Activated T-helper 2 cell treated with anti-CD3 and anti-CD28 coated beads, Interferon-gamma antibody, Interleukin-2, Interleukin-4, amounts not matched to agents 10 μg/mL and 5 μg/mL and 100 μg/mL, durations not matched to agents 14 hours and 24 hours and 36 hours (primary cell): ENCODE measurements at regions not wholly inside any gene's neighbourhood (a gene's known extent, or its start where the extent isn't known, plus 50 kb on each side); places are given as distances from the start of the nearest gene placed in this dataset.
"Not testable (repeated sequence)": the region's sequence is repeated elsewhere in the genome, so short reads cannot be mapped to it uniquely, and the experiment has no call there.

Experiments used
- DNase-seq: peaks from one replicate; pipeline ENCODE4 v3.0.0; 2021; ENCODE audit warnings: low spot score
- H3K27ac Mint-ChIP-seq: one replicate; pipeline ENCODE4 v1.8.0; 2021; ENCODE audit warnings: mixed read lengths
- H3K27me3 Mint-ChIP-seq: one replicate; pipeline ENCODE4 v1.8.0; 2021; ENCODE audit warnings: low read depth, mixed read lengths
- H3K36me3 Mint-ChIP-seq: one replicate; pipeline ENCODE4 v1.8.0; 2021; ENCODE audit warnings: low read depth, mixed read lengths
- H3K4me1 Mint-ChIP-seq: one replicate; pipeline ENCODE4 v1.8.0; 2021; ENCODE audit warnings: low read depth, mixed read lengths
- H3K4me3 Mint-ChIP-seq: one replicate; pipeline ENCODE4 v1.8.0; 2021; ENCODE audit warnings: low read depth, mild to moderate bottlenecking, moderate library complexity, mixed read lengths
- H3K9me3 Mint-ChIP-seq: one replicate; pipeline ENCODE4 v1.8.0; 2021; ENCODE audit warnings: mixed read lengths
- intact Hi-C: fragments of 100-400 bp; cut with micrococcal nuclease; formaldehyde crosslinking; loops from one replicate; pipeline ENCODE4 v1.15.1; 2023

- H3K27ac Mint-ChIP-seq, result no peak overlapping the region
- H3K36me3 Mint-ChIP-seq, result no peaks in the 10 kb centered on the region
- DNase-seq, result no peak
Measured at GRCh38 chr10:36534471-36535002, 590.9 kb upstream of the ANKRD30A start.

GRCh38 chr10:36533861-36534260, 591.5 kb upstream of the ANKRD30A start:
- no peak overlapping the region for H3K27ac Mint-ChIP-seq

More at GRCh38 chr10:36534471-36535002, 590.9 kb upstream of the ANKRD30A start:
- intact Hi-C loops, result no loop called here
- H3K4me3 Mint-ChIP-seq, result no peak overlapping the region
- no peaks in the 10 kb centered on the region for H3K27me3 Mint-ChIP-seq
- peaks cover 7% of the 10 kb centered on the region for H3K9me3 Mint-ChIP-seq
- no peaks in the 10 kb centered on the region for H3K4me1 Mint-ChIP-seq

GRCh38 chr10:36533316-36533715, 592.1 kb upstream of the ANKRD30A start:
- H3K36me3 Mint-ChIP-seq, result no peaks in the 10 kb centered on the region
- no peaks in the 10 kb centered on the region for H3K4me1 Mint-ChIP-seq
- H3K9me3 Mint-ChIP-seq, result peaks cover 13% of the 10 kb centered on the region
- no peak for DNase-seq
- no peaks in the 10 kb centered on the region for H3K27me3 Mint-ChIP-seq
- intact Hi-C loops, result no loop called here
- no peak overlapping the region for H3K27ac Mint-ChIP-seq
- H3K4me3 Mint-ChIP-seq, result no peak overlapping the region

More at GRCh38 chr10:36533861-36534260, 591.5 kb upstream of the ANKRD30A start:
- intact Hi-C loops, result no loop called here
- Mint-ChIP-seq H3K27me3 (no peaks in the 10 kb centered on the region), H3K36me3 (no peaks in the 10 kb centered on the region), H3K9me3 (peaks cover 9% of the 10 kb centered on the region), H3K4me3 (no peak overlapping the region), H3K4me1 (no peaks in the 10 kb centered on the region)
- DNase-seq, result no peak

- Mint-ChIP-seq H3K4me1 (no peaks in the 10 kb centered on the region), H3K27ac (no peak overlapping the region), H3K27me3 (no peaks in the 10 kb centered on the region), H3K9me3 (peaks cover 20% of the 10 kb centered on the region), H3K36me3 (no peaks in the 10 kb centered on the region), H3K4me3 (no peak overlapping the region)
- intact Hi-C loops, result no loop called here
- no peak for DNase-seq
Measured at GRCh38 chr10:36531621-36532020, 593.8 kb upstream of the ANKRD30A start.

GRCh38 chr10:36526033-36526432, 599.4 kb upstream of the ANKRD30A start:
- Mint-ChIP-seq H3K4me3 (no peak overlapping the region), H3K27me3 (no peaks in the 10 kb centered on the region), H3K9me3 (peaks cover 29% of the 10 kb centered on the region), H3K36me3 (no peaks in the 10 kb centered on the region), H3K27ac (no peak overlapping the region), H3K4me1 (no peaks in the 10 kb centered on the region)
- intact Hi-C loops, result no loop called here
- no peak for DNase-seq

GRCh38 chr10:36524126-36524525, 601.3 kb upstream of the ANKRD30A start:
- DNase-seq, H3K36me3 Mint-ChIP-seq, intact Hi-C loops, H3K27ac Mint-ChIP-seq, H3K27me3 Mint-ChIP-seq, H3K4me1 Mint-ChIP-seq, H3K4me3 Mint-ChIP-seq: not testable (repeated sequence)
- H3K9me3 Mint-ChIP-seq, result peaks cover 32% of the 10 kb centered on the region

- Mint-ChIP-seq H3K4me1 (no peaks in the 10 kb centered on the region), H3K36me3 (no peaks in the 10 kb centered on the region), H3K27ac (no peak overlapping the region), H3K27me3 (no peaks in the 10 kb centered on the region), H3K4me3 (no peak overlapping the region), H3K9me3 (peaks cover 18% of the 10 kb centered on the region)
- DNase-seq, result no peak
- intact Hi-C loops, result no loop called here
Measured at GRCh38 chr10:36519909-36520308, 605.5 kb upstream of the ANKRD30A start.

GRCh38 chr10:36516281-36516680, 609.1 kb upstream of the ANKRD30A start:
- intact Hi-C loops, result no loop called here
- Mint-ChIP-seq H3K27me3 (no peaks in the 10 kb centered on the region), H3K4me1 (no peaks in the 10 kb centered on the region), H3K36me3 (no peaks in the 10 kb centered on the region), H3K27ac (no peak overlapping the region), H3K9me3 (peaks cover 26% of the 10 kb centered on the region), H3K4me3 (no peak overlapping the region)
- DNase-seq, result no peak

GRCh38 chr10:36515319-36515718, 610.1 kb upstream of the ANKRD30A start:
- Mint-ChIP-seq H3K27me3 (no peaks in the 10 kb centered on the region), H3K4me3 (no peak overlapping the region), H3K27ac (no peak overlapping the region), H3K9me3 (peaks cover 26% of the 10 kb centered on the region), H3K36me3 (no peaks in the 10 kb centered on the region), H3K4me1 (no peaks in the 10 kb centered on the region)
- intact Hi-C loops, result no loop called here
- no peak for DNase-seq

GRCh38 chr10:36507715-36508114, 617.7 kb upstream of the ANKRD30A start:
- no peak overlapping the region for H3K27ac Mint-ChIP-seq
- intact Hi-C loops, result no loop called here
- H3K9me3 Mint-ChIP-seq, result peaks cover 32% of the 10 kb centered on the region
- no peak for DNase-seq
- H3K4me1 Mint-ChIP-seq, result no peaks in the 10 kb centered on the region
- H3K27me3 Mint-ChIP-seq, result no peaks in the 10 kb centered on the region
- no peaks in the 10 kb centered on the region for H3K36me3 Mint-ChIP-seq
- H3K4me3 Mint-ChIP-seq, result no peak overlapping the region

- Mint-ChIP-seq H3K27me3 (no peaks in the 10 kb centered on the region), H3K4me1 (no peaks in the 10 kb centered on the region), H3K27ac (no peak overlapping the region), H3K4me3 (no peak overlapping the region), H3K36me3 (no peaks in the 10 kb centered on the region), H3K9me3 (peaks cover 31% of the 10 kb centered on the region)
- no peak for DNase-seq
- intact Hi-C loops, result no loop called here
Measured at GRCh38 chr10:36506697-36507496, 618.5 kb upstream of the ANKRD30A start.

- intact Hi-C loops, result no loop called here
- no peak overlapping the region for H3K4me3 Mint-ChIP-seq
- H3K9me3 Mint-ChIP-seq, result peaks cover 26% of the 10 kb centered on the region
- no peak for DNase-seq
- no peaks in the 10 kb centered on the region for H3K4me1 Mint-ChIP-seq
- no peaks in the 10 kb centered on the region for H3K36me3 Mint-ChIP-seq
- no peak overlapping the region for H3K27ac Mint-ChIP-seq
- H3K27me3 Mint-ChIP-seq, result no peaks in the 10 kb centered on the region
Measured at GRCh38 chr10:36506261-36506660, 619.1 kb upstream of the ANKRD30A start.

- H3K36me3 Mint-ChIP-seq, result no peaks in the 10 kb centered on the region
- peaks cover 26% of the 10 kb centered on the region for H3K9me3 Mint-ChIP-seq
- no peaks in the 10 kb centered on the region for H3K27me3 Mint-ChIP-seq
- H3K4me1 Mint-ChIP-seq, result no peaks in the 10 kb centered on the region
- no peak overlapping the region for H3K4me3 Mint-ChIP-seq
- intact Hi-C loops, result no loop called here
- no peak for DNase-seq
- H3K27ac Mint-ChIP-seq, result no peak overlapping the region
Measured at GRCh38 chr10:36504758-36505157, 620.6 kb upstream of the ANKRD30A start.
